ENCODE measurements at regions not wholly inside any gene's neighbourhood (a gene's known extent, or its start where the extent isn't known, plus 50 kb on each side); places are given as distances from the start of the nearest gene placed in this dataset.

DNA sequence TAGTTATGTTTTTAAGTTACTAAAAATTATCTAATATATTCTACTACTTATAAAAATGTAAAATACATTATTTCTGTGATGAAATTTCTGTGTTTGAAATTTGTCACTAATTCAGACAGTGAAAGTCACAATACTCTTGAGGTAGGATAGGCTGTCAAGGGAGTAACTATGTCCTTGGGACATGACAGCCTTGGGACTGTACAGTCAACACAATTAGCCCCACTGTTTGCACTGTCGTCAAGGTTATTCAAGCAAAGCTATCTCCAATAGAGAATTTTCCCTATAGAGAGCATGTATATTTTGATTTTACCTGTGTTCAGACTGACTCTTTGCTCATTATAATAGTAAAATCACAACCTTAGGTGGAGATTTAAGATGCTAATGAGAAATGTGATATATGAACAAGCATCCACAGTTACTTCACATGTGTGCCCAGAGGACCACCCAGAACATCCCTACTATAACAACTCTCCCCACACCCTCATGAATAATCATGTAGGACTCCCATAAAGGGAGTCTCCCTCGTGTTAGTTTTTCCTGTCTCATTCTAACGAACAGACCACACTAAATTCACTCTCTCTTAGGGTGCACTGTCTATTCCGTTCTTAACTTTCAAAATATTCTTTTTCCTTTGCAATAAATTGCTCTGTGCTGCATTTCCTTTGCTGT is 1476.3 kb upstream of the CADM2 start:
- no peak overlapping the region for H3K27ac ChIP-seq

DNA sequence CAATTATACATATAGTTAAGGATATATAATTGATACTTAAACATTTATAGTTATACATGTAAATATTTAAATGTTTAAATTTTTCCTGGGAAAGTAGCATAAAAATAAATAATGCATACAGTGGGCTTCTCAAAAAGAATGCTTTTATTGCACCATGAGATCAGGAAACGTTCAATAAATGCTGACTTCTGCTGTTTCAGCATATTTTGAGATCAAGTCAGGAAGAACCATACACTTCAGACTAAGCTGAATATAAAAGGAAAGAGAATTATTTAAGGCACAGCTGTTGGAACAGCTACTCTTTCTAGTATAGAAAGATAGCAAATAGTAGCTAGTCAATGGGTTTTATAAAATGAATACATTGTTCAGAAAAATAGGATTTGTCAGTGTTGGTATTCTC is 1462.3 kb upstream of the CADM2 start:
- Histone ChIP-seq H3K4me3 (no peak overlapping the region), H3K27ac (no peak overlapping the region), H3K9ac (ENCODE audit: insufficient read length) (no peak overlapping the region), H3K36me3 (ENCODE audit: insufficient read depth, low read length) (no peaks in the 10 kb centered on the region), H3K9me3 (ENCODE audit: low read depth, low read length) (no peaks in the 10 kb centered on the region)
- DNase-seq (ENCODE audit: low read depth, low spot score): peak; percentile 30
- no peak for TF ChIP-seq POLR2AphosphoS5 (IDR thresholded peaks at IDR 0.05; ENCODE audit: borderline replicate concordance, low read depth, low read length)
- TF ChIP-seq FOXP2 (optimal IDR thresholded peaks at IDR 0.05; ENCODE audit: control extremely low read depth, extremely low read length, insufficient read depth): no peak
- no peak for TF ChIP-seq EZH2 (IDR thresholded peaks at IDR 0.05)

More for the DNA sequence above, 1476.3 kb upstream of the CADM2 start:
- no peaks in the 10 kb centered on the region for H3K36me3 ChIP-seq (ENCODE audit: insufficient read depth, low read length)
- H3K4me3 ChIP-seq: no peak overlapping the region
- no peak overlapping the region for H3K9ac ChIP-seq (ENCODE audit: insufficient read length)
- DNase-seq (ENCODE audit: low read depth, low spot score): no peak
- H3K9me3 ChIP-seq (ENCODE audit: low read depth, low read length): no peaks in the 10 kb centered on the region
- TF ChIP-seq FOXP2 (optimal IDR thresholded peaks at IDR 0.05; ENCODE audit: control extremely low read depth, extremely low read length, insufficient read depth): no peak
- TF ChIP-seq EZH2 (IDR thresholded peaks at IDR 0.05): no peak
- no peak for TF ChIP-seq POLR2AphosphoS5 (IDR thresholded peaks at IDR 0.05; ENCODE audit: borderline replicate concordance, low read depth, low read length)

DNA sequence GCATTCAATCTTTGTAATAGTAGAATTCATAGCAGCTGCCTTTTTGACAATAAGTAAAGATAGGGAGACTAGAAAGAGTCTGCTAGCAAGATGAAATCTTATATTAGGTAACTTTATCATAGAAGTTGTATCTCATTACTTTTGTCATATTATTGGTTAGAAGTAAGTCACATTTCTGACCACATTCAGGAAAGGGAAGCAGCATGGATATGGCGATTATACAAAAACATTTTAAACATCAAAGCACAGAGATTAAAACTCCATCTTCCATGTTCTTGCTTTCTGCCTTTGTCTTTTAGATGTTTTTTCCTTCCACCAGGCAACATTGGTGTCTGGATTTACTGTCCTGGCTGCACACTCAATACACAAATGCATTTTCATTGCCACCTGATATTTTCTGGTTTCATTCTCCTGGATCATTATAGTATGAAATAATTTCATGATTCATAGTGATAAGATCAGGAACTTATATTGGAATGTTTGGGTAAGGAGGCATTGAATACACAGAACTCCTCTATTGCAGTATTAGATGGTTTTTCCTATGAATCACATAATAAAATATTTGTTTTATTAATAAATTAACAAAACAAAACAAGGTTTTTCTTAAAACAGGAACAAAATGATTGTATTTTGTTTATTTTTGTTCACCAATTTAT is 1460.3 kb upstream of the CADM2 start:
- Histone ChIP-seq H3K9ac (ENCODE audit: insufficient read length) (no peak overlapping the region), H3K4me3 (no peak overlapping the region), H3K36me3 (ENCODE audit: insufficient read depth, low read length) (no peaks in the 10 kb centered on the region), H3K27ac (no peak overlapping the region), H3K9me3 (ENCODE audit: low read depth, low read length) (no peaks in the 10 kb centered on the region)
- TF ChIP-seq FOXP2 (optimal IDR thresholded peaks at IDR 0.05; ENCODE audit: control extremely low read depth, extremely low read length, insufficient read depth) (no peak), POLR2AphosphoS5 (IDR thresholded peaks at IDR 0.05; ENCODE audit: borderline replicate concordance, low read depth, low read length) (no peak), EZH2 (IDR thresholded peaks at IDR 0.05) (no peak)
- DNase-seq (ENCODE audit: low read depth, low spot score): no peak

DNA sequence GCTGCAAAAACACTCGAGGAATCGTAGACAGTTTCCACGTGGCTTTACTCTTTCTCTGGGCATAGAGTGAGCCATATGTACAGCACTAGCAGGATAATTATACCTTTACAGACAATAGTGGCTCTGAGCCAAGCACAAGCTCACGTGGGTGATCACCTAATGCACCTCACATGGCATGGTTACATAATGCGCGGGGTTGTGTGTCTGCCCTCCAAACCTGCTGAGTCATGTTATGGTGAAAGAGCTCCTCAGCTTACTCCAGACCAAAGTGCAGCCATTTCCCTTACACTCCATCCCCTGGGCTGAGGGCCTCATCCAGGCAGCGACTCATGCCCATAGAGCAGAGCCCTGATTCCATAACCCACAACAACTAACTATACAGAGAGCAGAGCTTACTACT is 1458.4 kb upstream of the CADM2 start:
- no peak for TF ChIP-seq POLR2AphosphoS5 (IDR thresholded peaks at IDR 0.05; ENCODE audit: borderline replicate concordance, low read depth, low read length)
- TF ChIP-seq FOXP2 (optimal IDR thresholded peaks at IDR 0.05; ENCODE audit: control extremely low read depth, extremely low read length, insufficient read depth): no peak
- TF ChIP-seq EZH2 (IDR thresholded peaks at IDR 0.05): no peak
- H3K27ac ChIP-seq: no peak overlapping the region
- no peak overlapping the region for H3K4me3 ChIP-seq
- H3K9ac ChIP-seq (ENCODE audit: insufficient read length): no peak overlapping the region
- H3K36me3 ChIP-seq (ENCODE audit: insufficient read depth, low read length): no peaks in the 10 kb centered on the region
- no peak for DNase-seq (ENCODE audit: low read depth, low spot score)
- no peaks in the 10 kb centered on the region for H3K9me3 ChIP-seq (ENCODE audit: low read depth, low read length)

DNA sequence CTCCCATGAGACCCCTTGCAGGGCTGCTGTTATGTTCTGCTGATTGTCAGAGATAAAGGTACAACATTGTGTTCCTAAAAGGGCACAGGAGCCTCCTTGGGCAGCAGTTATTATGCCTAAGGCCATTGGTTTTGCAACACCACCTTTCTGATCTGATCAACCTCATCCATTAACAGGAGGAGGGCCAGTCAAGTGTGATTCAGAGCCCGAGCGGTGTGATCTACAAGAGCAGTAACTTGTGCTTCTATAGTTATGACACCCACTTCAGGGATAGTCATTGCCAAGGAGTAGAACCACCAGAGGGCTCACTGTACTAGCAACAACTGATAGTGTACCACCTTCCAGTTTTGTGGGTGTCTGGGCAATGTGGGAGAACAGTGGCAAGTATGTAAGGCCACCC is 1457.9 kb upstream of the CADM2 start:
- Histone ChIP-seq H3K36me3 (ENCODE audit: insufficient read depth, low read length) (no peaks in the 10 kb centered on the region), H3K9ac (ENCODE audit: insufficient read length) (no peak overlapping the region), H3K4me3 (no peak overlapping the region), H3K27ac (no peak overlapping the region), H3K9me3 (ENCODE audit: low read depth, low read length) (no peaks in the 10 kb centered on the region)
- DNase-seq (ENCODE audit: low read depth, low spot score): no peak
- no peak for TF ChIP-seq FOXP2 (optimal IDR thresholded peaks at IDR 0.05; ENCODE audit: control extremely low read depth, extremely low read length, insufficient read depth)
- no peak for TF ChIP-seq EZH2 (IDR thresholded peaks at IDR 0.05)
- no peak for TF ChIP-seq POLR2AphosphoS5 (IDR thresholded peaks at IDR 0.05; ENCODE audit: borderline replicate concordance, low read depth, low read length)

DNA sequence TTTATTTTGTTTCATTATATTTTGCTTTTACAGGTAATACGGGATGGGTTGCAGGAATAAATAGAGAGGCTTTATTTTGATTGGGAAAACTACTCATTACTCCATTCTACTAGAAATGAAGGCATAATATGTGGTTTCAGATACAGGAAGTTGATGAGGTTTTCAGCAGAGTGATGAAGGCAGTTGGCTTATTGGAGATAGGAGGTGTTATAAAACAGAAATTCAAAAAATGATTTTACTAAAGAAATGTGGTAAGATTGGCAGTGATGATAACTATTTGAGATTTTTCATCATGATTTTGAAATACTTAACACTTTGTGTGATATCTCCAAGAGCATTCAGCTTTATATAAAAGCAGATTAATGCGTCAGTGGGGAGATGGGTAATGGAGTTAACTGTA is 1445.7 kb upstream of the CADM2 start:
- Histone ChIP-seq H3K27ac (no peak overlapping the region), H3K36me3 (ENCODE audit: insufficient read depth, low read length) (no peaks in the 10 kb centered on the region), H3K9me3 (ENCODE audit: low read depth, low read length) (no peaks in the 10 kb centered on the region), H3K4me3 (no peak overlapping the region), H3K9ac (ENCODE audit: insufficient read length) (no peak overlapping the region)
- TF ChIP-seq POLR2AphosphoS5 (IDR thresholded peaks at IDR 0.05; ENCODE audit: borderline replicate concordance, low read depth, low read length) (no peak), EZH2 (IDR thresholded peaks at IDR 0.05) (no peak), FOXP2 (optimal IDR thresholded peaks at IDR 0.05; ENCODE audit: control extremely low read depth, extremely low read length, insufficient read depth) (no peak)
- DNase-seq (ENCODE audit: low read depth, low spot score): no peak

DNA sequence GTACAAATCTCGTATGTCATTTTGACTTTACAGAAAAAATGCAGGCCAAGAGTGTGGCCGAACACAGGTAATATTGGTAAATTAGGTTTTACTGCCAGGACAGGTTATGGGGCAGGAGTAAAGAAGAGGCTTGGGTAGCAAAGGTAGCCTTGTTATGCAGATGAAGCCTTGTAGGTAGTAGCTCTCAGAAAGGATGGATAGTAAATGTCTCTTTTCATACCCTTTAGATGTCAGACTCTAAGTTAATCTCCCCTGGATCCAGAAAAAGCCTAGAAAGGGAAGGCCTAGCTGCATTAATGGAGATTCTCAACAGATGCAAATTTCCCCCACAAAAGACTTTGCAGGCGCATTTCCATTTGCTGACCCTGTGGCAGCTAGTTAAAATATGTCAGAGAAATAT is 1445.1 kb upstream of the CADM2 start:
- DNase-seq (ENCODE audit: low read depth, low spot score): no peak
- no peak for TF ChIP-seq FOXP2 (optimal IDR thresholded peaks at IDR 0.05; ENCODE audit: control extremely low read depth, extremely low read length, insufficient read depth)
- TF ChIP-seq EZH2 (IDR thresholded peaks at IDR 0.05): no peak
- no peak for TF ChIP-seq POLR2AphosphoS5 (IDR thresholded peaks at IDR 0.05; ENCODE audit: borderline replicate concordance, low read depth, low read length)
- H3K9ac ChIP-seq (ENCODE audit: insufficient read length): no peak overlapping the region
- no peaks in the 10 kb centered on the region for H3K9me3 ChIP-seq (ENCODE audit: low read depth, low read length)
- no peaks in the 10 kb centered on the region for H3K36me3 ChIP-seq (ENCODE audit: insufficient read depth, low read length)
- H3K27ac ChIP-seq: no peak overlapping the region
- no peak overlapping the region for H3K4me3 ChIP-seq

DNA sequence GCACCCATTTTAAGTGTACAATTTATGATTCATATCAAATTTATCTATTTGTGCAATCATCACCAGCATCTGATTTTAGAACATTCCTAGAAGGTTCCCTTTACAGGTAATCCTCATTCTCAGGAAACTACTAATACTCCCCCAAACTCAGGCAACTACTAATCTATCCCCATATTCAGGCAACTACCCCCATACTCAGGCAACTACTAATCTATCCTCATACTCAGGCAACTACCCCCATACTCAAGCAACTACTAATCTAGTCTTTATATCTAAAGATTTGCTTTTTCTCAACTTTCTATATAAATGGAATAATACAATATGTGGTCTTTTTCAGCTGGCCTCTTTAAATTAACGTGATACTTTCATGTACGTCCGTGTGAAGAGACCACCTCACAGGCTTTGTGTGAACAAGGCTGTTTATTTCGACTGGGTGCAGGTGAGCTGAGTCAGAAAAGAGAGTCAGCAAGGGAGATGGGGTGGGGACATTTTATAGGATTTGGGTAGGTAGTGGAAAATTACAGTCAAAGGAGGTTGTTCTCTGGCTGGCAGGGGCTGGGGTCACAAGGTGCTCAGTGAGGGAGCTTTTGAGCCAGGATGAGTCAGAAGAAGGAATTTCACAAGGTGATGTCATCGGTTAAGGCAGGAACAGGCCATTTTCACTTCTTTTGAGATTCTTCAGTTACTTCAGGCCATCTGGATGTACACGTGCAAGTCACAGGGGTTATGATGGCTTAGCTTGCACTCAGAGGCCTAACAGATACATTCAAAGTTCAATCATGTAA is 1444.5 kb upstream of the CADM2 start:
- Histone ChIP-seq H3K9me3 (ENCODE audit: low read depth, low read length) (no peaks in the 10 kb centered on the region), H3K9ac (ENCODE audit: insufficient read length) (no peak overlapping the region), H3K27ac (no peak overlapping the region), H3K36me3 (ENCODE audit: insufficient read depth, low read length) (no peaks in the 10 kb centered on the region), H3K4me3 (no peak overlapping the region)
- TF ChIP-seq FOXP2 (optimal IDR thresholded peaks at IDR 0.05; ENCODE audit: control extremely low read depth, extremely low read length, insufficient read depth) (no peak), EZH2 (IDR thresholded peaks at IDR 0.05) (no peak), POLR2AphosphoS5 (IDR thresholded peaks at IDR 0.05; ENCODE audit: borderline replicate concordance, low read depth, low read length) (no peak)
- no peak for DNase-seq (ENCODE audit: low read depth, low spot score)
